ENCODE measurements at regions not wholly inside any gene's neighbourhood (a gene's known extent, or its start where the extent isn't known, plus 50 kb on each side); places are given as distances from the start of the nearest gene placed in this dataset.

DNA sequence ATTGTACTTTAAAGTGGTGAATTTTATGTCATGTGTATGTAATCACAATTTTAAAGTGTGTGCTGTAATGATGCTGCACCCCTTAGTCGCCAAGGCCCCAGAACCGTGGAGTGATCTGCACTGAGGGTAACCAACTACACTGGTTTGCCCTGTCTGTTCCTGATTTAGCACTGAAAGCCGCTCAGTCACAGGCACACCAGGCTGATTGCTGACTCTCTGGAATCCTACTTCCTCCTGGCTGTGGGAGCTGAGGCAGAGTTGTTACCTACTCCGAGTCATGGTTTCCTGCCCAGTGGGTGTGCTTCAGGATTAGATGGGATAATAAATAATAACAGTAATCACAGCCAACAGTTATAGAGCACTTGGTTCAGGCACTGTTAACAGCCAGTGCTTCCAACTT lies 645.4 kb downstream of the BCOR start:
- DNase-seq = no peak

DNA sequence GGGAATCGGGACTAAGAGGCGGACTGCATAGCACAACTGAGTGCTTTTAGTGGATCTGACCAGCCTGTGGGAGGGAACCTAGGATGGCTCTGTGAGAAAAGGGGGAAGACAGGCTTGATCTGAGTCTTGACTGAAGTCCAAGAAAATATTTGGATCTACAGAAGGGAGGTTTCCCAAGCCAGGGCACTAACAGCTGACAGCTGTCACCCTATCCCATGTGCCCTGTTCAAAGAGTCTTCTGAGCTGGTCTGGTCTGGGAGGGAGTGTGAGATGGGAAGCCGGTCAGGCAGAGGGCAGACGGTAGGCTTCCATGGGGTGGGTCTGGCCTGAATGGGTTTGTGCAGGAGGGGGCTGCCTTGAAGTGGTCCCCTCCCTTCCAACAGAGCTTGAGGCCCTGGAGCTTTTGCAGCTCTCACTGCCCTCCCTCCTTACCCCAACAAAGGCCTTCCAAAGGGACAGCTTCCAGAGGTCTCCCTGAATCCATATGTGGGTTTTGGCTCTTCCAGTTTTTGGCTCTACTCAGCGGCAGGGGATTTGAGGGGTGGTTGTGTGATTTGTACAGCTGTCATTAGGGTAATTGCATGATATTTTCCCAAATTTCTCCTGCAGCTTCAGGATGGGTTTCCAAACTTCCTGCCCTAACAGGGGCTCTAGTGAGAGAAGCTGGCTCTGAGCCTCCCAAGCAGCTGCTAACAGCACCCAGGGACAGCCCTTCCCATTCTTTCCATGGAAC lies 643.7 kb downstream of the BCOR start:
- peak; percentile 61 for DNase-seq

DNA sequence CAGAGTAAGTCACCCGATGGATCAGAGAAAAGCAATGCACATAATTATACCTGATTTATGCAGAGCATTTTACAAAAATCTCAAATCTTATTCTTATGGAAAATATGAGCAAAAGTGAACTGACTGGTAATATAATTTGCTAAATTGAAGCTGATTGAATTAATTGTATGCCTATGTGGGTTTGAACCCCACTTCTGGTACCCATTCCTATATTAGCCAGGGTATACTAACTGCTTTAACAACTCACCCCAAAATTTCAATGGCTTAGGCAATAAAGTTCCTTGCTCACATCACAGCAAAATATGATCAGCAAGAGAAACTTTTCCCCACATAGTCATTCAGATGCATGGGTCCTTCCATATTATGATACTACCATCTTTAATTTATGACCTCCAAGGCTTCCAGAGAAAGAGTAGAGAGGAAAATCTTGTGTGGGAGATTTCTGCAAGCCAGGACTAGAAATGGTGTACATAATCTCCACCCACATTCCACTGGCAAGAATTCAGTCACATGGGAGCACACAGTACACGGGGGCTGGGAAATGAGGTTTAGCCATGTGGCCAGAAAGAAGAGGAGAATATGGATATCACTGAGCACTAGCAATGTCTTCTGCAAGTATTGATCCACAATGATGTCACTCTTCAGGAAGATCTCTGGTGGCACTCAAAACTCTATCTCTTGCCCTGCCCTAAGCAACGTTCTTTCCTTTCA lies 640.7 kb downstream of the BCOR start:
- DNase-seq = no peak

DNA sequence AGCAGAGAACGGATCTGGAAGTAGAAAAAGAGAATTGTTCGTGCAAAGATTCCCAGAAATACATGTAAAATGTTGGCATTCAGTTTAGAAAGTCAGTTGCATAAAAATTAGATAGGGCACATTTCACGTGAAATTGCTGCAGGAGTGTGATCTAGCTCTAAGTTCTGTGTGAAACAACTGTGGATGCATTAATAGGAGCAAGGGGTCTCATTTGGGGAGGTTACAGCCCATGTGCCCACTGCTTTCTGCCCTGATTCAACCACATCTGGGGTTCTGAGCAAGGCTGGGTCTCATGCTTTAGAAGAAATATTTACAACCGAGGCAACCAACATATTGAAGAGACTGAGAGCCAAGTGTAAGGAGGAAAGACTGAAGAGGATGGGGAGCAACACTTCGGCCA lies 639.0 kb downstream of the BCOR start:
- no peak for DNase-seq

DNA sequence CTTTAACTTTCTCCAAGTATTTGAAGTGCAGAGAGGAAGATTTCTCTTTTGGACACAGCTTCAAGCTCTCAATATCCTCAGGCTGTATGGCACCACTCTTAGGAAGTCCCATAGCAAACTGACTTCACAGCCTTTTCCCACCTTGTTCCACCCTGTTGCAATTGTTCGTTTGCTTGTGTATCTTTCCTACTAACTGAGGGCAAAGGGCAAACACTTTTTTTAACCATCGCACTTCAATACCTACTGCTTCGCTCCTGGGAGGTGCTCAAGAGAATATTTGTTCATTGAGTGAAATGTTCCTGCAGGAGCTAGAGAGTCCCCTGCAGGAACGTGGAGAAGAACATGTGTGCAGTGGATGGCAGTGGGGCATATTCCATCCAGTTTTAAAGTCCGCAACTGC lies 638.6 kb downstream of the BCOR start:
- DNase-seq = no peak

DNA sequence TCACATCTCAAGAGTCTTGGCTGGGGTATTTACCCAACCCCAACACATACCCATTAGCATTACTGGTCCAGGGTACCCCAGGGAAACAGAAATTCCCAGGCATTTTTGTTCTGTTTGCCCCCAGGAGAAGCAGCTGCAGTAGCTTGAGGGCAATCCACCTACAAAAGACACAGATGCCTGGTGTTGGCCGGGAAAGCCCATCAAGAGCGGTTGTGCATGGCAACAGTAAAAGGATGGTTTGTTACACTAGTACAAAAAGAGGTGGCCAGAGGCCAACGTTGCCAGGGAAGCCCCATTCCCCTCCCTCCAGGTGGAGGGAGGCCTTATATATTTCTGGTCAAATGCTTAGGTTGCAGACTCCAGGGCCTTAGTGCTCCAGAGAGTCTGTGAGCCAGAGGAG lies 637.8 kb downstream of the BCOR start:
- DNase-seq = no peak

DNA sequence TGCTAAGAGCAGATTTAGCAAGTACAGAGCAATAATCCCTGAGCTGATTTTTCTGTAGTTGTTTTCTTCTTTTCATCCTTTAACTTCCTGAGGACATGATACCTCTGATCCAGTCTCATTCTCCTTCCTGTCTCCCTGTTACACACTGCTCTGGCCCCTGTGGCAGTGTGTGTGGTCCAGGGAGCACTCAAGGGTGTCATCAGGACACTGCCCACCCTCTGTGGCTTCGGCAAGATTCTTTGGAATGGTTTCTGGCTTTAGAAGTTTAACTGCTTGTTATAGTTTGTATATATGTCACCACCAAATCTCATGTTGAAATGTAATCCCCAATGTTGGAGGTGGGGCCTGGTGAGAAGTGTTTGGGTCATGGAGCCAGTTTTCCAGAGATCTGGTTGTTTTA lies 637.3 kb downstream of the BCOR start:
- DNase-seq = no peak

DNA sequence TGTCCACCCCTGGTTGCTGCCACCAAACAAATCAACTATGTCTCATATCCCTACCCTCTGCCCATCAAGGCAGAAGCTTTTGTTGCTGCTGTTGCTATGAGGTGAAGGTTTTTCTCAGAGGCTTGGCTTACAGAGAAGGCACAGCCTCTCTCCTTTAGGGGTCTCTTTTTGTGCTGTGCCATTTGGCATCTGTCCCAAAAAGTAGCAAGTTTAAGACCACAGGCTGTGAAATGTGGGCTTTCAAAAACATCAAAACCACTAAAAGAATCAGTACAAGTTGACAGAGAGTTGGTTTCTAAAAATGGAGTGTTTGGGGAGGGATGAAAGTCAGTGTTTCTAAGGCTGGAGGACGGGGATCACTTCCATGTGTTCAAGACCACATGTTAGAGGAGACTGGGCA lies 634.9 kb downstream of the BCOR start:
- DNase-seq = no peak

DNA sequence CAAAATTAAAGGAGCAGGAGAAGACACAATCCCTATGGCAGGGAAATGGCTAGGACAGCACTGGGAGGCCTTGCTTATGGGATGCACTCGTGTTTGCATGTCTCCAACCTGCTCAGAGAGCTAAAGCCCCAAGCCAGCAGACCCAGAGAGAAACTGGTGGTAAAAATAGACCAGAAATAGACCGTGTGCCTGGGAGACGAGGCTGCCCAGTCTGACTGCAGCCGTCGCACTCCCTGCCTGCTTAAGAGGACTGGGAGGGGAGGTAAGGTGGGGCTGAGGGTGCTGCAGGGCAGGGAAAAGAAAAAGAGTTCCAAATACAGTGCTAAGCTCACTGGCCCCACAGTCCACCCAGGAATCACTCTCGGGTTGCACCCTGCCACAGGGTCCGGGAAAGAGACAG lies 633.5 kb downstream of the BCOR start:
- DNase-seq = no peak

DNA sequence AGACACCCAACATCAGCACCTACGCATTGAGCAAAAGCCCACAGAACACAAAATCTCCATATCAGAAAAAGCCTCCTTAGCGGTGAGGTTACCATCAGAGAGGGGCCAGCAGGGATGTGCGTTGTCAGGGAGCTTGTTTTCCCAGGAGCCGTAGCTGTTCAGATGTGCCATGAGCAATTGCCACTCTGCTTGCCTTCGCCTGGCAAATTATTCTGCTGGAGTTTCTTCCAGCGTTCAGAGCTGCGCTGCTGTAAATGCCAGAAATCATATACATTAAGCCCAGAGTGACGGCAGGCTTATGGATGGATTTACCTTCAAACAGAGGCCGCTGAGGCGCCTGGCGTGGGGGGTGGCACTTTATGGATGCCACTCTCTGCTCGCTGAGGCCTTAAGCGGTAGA lies 632.3 kb downstream of the BCOR start:
- DNase-seq = no peak

DNA sequence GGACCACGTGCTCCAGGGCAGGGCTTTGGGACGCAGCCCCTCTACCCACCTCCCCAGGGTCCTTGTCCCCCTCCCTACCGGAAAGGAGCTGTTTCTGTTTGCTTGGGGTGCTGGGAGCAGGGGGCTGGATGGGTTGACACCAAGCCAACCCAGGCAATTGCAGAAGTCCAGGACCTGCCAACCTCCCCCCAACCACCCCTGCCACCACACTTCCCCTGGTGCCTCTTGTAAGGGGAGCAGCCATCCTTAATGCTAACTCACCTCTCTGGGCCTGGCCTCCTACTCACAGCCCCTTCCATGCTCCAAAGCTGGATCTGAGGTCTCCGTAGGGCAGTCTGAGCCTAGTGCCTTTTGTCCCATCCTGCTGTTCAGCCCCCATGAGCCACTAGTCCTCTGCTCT lies 631.9 kb downstream of the BCOR start:
- no peak for DNase-seq

DNA sequence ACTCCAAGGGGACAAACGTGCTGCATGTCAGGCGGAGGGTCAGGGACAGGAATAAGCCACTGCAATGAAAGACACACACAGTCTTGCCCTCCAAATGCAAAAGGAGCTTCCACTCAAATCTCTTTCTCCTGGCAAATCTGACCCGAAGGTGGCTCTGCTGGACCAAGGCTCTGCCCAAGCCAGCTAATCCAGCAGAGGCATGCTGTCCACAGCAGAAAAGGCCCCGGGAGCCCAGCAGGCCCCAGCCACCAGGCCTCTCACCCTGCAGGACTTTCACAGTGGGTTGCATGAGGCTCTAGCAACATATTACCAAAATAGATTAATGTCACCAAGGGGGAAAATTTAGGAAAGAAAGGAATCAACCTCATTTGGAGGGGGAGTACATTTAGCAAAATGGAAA lies 628.6 kb downstream of the BCOR start:
- DNase-seq = no peak

DNA sequence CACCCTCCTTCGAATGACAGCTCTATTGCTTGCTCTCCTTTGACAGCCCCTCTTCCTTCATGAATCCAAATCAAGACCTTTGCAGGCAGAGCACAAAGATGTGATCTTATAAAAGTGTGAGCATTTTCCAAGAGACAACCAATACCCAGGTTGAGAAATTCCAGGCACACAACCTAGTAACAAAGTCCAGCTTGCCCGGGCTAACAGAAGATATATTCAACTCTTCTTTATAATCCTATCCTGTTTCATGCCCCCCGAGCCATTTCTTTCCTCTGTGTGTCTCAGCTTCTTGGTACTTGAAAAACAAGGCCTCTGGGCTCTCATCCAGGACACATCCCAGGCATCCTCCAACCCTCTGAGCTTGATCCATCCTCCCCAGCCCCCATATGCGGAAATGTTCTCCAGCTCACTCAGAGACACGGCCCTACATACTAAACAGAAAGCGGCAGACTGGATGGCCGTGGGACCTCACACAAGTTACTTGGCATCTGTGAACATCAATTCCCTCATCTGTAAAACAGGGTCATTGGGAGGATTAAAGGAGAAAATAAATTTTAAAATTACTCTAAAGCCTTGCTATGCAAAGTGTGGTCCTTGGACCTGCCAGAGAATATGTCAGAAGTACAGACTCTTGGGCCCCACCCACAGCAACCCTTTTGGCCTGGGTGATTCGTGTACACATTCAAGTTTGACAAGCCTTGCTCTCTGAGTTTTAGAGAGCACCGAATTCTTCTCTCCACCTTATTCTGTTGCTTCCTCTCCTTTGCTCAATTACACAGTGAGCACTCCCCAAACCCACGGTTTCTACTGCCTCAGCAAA lies 627.0 kb downstream of the BCOR start:
- no peak for DNase-seq

DNA sequence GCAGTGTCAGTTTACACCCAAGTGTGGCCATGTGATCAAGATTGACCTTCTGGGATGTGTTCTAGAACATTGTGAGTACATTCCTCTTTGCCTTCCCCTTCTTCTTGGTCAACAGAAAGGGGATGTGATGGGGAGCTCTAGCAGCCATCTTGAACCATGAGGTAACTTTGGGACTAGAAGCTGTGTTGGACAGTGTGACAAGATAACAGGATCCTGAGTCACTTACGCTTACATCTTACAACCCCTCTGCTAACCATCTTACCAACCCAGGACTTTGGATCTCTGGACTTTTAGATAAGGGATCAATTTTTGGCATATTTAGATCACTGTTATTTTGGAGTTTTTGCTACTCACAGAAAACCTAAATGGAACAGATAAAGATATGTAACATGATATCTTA lies 625.6 kb downstream of the BCOR start:
- DNase-seq = no peak

DNA sequence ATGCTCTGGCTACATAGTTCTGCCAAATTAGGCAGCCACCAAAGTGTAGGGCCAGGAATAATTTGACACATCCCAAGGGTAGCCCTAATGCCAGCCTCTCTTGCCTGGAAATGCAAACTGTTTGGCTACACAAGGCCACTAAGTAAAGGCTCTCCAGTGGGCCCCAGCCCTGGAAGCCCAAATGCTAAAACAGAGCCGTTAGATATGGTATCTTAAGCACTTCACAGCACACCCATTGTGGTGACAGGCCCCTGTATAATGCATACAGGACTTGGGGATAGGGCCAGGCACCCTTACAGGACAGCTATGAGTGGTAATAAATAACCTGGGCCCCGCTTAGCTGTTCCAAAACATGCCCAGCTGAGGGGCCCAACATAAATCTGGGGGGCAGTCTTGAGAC lies 623.9 kb downstream of the BCOR start:
- no peak for DNase-seq

DNA sequence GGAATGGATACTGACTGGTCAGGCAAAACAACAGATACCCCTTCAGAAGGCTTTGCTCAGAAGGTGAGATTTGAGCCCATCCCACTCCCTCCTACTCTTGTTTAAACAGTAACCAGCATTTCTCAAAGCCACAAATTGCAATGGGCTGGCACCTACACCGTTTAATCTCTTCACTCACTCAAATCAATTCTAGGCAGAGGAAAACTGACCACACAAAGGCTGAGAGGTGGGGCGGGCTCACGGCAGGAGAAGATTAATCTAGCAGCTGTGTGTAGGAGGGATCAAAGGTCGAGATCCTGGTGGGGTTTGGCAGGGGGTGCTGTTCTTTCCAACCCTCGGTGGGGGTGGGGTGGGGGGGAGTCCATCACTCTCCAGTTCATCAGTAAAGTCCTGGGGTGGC lies 622.4 kb downstream of the BCOR start:
- no peak for DNase-seq

DNA sequence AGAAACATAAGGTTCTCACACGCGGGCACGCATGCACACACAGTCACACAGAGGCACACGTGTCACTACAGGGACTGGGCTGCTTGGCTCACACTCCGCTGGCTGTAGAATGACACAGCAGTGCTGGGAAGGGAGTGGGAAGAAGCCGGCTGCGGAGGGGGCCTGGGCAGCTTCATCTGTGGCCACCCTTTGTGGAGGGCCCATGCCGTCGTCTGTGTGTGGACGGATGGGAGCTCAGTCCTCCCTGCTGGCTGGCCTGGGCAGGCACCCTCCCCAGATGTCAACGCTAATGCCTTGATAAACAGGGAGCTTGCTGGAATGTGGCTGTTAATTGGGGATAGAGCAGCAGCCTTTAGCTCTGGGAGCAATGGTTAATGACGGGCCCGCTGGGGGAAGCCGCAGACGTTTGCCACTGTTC lies 621.1 kb downstream of the BCOR start:
- peak; percentile 70 for DNase-seq

DNA sequence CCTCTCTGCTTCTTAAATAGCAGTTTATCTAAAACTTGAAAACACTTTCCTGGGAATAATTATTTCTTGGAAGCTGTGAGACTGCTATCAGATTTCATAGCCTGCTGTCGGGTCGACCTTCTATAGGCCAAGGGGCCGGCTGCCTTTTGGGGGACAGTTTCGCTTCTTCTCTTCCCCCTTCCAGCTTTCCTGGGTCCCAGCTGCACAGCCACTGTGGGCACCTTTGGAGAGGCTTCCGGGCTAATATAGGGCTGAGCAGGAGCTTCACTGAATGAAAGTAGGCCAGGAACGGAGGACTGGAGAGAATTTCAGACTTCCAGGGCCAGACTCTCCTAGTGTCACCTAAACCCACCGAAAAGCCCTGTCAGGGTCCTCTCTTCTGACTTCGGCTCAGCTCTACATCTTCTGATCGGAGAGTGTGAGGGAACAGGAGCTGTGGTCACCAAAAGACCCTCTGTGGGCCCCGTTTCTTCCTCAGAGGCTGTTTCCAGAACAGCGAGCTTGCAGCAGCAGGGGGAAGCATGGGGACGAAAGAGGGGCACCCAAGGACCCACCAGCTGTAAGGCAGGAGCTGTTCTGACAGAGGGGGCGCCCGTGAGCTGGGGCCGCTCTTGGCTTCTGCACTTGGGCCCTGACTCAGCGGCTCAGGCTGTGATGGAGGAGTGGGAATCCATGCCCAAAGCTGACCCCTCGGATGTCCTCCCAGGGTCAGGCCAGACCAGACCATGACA lies 620.6 kb downstream of the BCOR start:
- DNase-seq = peak; percentile 60

DNA sequence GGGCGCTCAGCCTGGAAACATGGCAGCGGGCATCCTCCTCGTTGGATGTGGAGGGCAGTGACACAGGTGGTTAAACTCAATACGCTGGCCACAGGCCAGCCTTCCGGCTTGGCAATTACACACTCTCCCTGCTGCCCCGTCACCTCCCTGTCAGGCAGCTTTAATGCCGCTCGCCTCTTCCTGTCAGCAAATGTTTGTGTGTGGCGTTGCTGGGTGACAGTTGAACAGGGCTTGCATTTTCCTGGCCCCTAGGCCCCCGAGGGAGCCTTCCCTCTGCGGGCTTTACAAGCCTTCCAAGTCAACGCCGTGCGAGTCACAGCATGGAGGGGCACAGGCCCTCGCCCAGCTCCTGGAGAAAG lies 620.0 kb downstream of the BCOR start:
- peak; percentile 72 for DNase-seq

DNA sequence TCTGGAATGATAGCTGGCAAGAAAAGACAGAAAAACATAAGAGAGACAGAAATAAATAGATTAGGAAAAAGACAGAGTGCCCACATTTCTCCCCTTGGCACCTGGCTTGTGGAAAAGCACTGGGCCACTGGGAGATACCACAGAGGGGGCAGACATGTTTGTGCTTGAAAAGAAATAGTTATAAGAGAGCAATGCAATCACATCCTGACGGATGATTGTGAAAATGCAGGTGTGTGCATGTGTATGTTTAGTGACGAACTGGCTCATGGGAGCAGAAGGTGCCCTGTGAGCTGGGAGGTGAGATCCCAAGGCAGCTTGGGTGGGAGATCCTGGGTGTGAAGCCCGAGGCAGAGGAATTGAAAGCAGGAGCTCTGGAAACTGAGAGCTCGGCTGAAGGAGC lies 617.9 kb downstream of the BCOR start:
- DNase-seq = no peak

DNA sequence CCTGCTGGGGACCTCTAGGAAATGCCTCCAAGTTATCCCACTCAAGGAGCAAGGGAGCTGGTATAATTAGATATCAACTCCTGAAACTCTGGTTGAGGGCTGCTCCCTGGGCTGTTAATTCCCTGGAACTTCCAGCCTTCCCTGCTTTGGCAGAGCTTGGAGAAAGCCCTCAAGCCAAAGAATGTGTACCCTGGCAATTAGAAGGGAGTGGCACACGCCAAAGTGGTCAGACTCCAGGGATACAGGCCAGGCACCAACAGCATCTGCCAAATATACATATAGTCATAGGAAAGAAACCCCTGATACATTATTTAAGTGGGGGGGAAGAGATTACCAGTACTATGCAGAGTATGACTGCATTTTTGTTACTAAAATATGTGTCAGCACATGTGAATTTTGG lies 616.8 kb downstream of the BCOR start:
- no peak for DNase-seq

DNA sequence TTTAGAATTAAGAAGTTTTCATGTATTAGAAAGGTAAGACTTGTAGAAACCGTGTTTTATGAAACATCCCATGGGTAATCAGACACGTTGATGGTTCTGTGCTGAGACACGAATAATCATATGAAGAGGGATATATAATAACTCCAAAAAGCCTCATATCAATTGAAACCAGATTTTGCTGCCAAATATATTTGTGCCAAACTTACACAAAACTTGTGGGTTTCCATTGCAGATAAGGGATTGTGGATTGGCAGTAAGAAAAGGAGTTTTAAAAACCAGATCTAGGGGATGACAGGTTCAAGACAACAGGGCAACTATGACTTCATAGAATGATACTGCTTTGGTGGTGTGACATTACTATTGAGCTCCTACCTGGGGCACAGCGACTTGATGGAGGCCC lies 616.1 kb downstream of the BCOR start:
- no peak for DNase-seq

Measured in eye (tissue), 1 donor.